Stomach (tissue), 4 donors: ENCODE measurements at regions not wholly inside any gene's neighbourhood (a gene's known extent, or its start where the extent isn't known, plus 50 kb on each side); places are given as distances from the start of the nearest gene placed in this dataset.

ENCODE experiments used
- POLR2A ChIP-seq, 4 donors: fragments of 450-650 bp; IDR thresholded peaks; one replicate each; pipeline ENCODE4 v1.6.1; 2016; ENCODE audit warnings: antibody characterized with exemption in 4 of 4, control low read depth in 2 of 4, mild to moderate bottlenecking in 1 of 4, moderate library complexity in 1 of 4
- TF ChIP-seq, protein P1 (sequence below), 7 experiments: fragments of 450-650 bp in 4 of 7; fragments of 200-600 bp in 3 of 7; sonication (generic) in 3 of 7; IDR thresholded peaks; one replicate each; pipeline ENCODE4 v1.5.1; 2016 to 2019; ENCODE audit warnings: antibody characterized with exemption in 7 of 7, control low read depth in 2 of 7, mild to moderate bottlenecking in 1 of 7

DNA sequence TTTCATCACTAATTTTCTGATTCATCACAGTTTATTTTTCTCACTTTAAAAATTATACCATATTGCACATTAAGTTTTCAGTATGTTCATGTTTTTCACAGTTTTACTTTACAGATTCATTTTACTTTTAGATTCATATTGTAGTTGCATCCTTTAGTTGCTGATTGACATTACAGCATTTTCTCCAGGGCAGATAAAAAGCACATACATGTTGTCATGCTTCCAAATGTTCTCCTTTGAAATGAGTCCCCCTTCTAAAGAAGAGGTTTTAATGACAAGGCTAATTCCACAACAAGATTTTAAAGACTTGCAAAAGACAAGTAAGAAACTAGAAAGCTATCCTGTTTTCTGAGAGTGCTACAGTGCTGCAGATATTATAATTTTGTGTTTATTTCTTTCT lies 72.1 kb upstream of the RASSF8 start:
- TF ChIP-seq, protein P1, sequence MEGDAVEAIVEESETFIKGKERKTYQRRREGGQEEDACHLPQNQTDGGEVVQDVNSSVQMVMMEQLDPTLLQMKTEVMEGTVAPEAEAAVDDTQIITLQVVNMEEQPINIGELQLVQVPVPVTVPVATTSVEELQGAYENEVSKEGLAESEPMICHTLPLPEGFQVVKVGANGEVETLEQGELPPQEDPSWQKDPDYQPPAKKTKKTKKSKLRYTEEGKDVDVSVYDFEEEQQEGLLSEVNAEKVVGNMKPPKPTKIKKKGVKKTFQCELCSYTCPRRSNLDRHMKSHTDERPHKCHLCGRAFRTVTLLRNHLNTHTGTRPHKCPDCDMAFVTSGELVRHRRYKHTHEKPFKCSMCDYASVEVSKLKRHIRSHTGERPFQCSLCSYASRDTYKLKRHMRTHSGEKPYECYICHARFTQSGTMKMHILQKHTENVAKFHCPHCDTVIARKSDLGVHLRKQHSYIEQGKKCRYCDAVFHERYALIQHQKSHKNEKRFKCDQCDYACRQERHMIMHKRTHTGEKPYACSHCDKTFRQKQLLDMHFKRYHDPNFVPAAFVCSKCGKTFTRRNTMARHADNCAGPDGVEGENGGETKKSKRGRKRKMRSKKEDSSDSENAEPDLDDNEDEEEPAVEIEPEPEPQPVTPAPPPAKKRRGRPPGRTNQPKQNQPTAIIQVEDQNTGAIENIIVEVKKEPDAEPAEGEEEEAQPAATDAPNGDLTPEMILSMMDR (IDR thresholded peaks at IDR 0.05): no peak
- TF ChIP-seq POLR2A (IDR thresholded peaks at IDR 0.05): no peak
